HT1080 (cell line): ENCODE measurements at regions not wholly inside any gene's neighbourhood (a gene's known extent, or its start where the extent isn't known, plus 50 kb on each side); places are given as distances from the start of the nearest gene placed in this dataset.
"Not testable (repeated sequence)": the region's sequence is repeated elsewhere in the genome, so short reads cannot be mapped to it uniquely, and the experiment has no call there.

Experiments
- DNase-seq: peaks from one replicate; pipeline ENCODE4 v3.0.0-alpha.2; 2015; ENCODE audit warnings: low read depth

DNA sequence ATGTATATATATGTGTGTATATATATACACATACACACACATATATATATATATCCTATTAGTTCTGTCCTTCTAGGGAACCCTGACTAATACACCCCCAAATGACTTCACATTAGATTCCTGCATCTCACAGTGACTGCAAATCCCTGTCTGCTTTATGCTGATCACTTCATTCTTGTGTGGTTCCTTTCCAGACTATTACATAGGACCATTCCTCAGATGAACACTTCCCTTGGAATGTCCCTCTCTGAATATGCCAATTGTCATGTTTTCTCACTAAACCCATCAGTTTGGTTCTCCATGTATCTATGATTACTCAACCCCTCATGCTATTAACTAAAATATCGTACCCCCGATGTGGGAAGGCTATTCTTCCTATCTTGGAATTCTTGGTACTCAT, 605.2 kb upstream of the NR3C2 start:
- peak; percentile 8 for DNase-seq

DNA sequence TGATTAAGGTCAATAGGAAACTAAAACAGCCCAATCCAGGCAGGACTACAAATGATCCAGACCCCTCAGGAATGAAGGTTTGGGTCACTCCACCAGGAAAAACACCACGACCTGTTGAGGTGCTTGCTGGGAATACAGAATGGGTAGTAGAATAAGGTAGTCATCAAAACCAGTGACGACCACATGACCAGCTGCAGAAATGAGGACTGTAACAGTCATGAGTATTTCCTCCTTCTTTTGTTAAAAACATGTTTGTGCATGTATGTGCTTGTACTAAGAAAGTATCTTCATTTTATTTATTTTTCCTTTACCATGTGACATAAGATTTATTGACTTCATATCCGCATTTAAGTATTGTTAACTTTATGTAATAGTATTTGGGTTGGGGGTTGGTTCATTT, 603.5 kb upstream of the NR3C2 start:
- no peak for DNase-seq

DNA sequence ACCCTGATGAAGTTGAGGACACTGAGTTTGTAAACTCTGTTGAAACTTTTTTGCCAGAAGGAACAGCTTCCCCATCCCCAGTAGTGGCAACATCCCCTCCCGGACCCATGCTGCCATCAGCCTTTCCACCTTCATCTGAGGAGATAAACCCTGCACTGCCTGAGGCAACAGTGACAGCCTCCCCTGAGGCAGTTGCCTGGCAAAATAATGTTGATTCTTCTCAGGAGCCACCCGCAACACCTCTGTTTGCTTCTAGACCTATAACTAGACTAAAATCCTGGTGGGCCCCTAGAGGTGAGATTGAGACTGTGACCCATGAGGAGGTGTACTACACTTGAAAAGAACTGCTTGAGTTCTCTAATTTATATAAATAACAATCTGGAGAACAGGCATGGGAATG, 597.6 kb upstream of the NR3C2 start:
- DNase-seq: not testable (repeated sequence)

DNA sequence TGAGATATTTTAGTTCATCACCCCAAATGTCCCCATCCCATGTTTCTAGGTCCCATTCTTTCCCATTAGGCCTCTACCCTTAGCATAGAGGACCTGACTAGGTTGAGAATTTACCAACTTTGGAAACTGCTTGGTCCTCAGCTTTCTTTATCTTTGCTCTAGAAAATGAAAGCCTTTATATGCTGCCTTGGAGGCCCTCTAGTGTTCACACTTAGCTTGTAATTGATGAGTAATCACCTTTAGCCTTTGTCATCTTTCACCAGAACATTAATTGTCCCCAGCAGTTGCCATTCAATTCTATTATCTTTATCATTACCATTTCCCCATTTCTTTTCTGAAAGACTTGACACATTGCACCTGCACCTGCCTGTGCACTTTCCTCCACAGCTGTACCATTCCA, 589.2 kb upstream of the NR3C2 start:
- peak; percentile 24 for DNase-seq

DNA sequence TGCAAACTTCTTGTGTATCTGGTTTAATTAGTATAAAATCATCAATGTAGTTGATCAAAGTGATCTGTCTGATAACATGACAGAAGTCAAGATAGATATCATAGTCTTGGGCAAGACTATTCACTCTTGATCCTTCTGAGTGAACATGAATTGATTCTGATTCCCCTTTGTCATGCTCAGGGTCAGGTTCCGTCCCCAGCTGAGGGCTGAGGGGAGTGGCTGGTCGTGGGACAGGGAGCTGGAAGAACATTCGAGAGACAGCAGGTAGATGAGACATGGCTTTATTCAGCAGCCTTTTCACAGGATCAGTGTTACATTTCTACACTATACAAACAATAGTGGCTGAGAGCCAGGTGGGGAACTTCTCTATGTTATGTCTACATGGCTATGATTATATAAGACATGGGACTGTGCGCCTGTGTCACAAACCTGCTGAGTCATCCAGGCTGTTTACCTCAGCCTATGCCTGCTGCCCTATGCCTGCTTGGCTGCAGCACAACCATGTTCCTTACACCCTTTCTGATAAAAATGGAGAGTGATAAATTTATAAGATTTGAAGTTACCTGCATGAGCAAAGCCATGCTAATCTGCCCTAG, 586.9 kb upstream of the NR3C2 start:
- peak; percentile 21 for DNase-seq

DNA sequence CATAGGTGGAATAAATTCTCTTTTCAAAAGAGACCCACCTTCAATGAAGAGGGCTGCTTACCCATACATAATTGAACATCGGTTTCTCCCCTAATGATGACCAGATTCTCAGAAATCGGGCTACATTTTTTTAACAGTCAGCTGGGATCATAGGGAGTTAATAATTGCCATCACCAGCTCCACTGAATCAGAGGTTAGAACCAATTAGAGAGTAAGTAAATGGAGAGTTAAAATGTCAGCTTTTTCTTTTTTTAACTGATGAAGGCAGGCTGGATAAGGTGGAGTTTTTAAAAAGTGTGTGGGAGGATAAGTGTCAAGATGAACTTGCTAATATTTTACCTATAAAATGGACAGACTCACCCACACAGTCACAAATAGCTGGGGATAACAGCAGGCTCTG, 584.5 kb upstream of the NR3C2 start:
- no peak for DNase-seq

DNA sequence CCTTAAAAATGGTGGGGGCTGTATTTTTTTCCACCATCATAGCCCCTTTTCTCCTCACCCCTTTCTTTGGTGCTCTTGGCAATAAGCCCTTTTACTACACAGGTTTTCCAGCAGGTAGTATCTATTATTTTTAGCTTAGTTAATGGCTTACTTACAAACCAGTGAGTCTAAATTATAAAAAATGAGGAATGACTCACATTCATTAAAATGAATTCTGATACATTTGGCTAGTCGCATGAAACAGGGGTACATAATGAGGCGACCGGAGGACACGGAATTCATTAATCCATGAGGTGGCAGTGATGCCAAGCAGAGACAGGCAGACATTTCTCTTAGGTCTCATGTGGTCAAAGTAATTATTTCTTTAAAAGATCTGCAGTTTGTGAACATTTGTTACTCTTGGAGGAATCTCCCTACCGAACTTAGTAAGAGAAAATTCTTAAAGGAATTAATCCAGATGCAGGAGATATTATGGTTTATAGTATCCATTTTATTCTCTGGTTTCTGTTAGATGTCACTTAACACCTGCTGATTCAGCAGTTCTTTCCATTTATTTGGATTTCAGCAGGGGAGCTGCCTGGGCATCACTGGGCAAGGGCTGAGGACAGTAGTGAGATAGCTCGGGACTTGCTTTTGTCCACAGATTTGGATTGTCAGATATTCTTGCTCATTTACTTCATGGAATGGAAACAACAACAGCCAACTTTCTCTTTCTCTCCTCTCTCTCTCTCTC, 575.0 kb upstream of the NR3C2 start:
- DNase-seq: no peak

DNA sequence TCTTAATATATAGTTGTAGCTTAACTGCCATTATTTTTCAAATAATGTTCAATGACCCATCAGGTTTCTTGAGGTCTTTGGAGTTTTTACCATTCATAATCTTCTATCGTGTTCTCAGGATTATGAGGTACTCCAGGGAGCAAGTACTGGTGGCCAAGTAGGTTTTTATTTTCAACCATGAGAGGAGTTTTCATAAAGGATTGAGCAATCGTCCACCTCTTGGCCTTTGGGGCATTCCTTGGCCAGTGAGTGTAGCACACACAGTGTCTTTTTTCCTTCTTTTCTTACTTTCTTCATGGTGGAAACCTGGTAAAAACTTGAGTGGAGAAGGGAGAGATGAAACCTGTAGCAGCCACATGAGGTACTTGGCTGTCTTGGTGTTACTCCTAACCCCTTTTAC, 567.0 kb upstream of the NR3C2 start:
- DNase-seq: no peak

DNA sequence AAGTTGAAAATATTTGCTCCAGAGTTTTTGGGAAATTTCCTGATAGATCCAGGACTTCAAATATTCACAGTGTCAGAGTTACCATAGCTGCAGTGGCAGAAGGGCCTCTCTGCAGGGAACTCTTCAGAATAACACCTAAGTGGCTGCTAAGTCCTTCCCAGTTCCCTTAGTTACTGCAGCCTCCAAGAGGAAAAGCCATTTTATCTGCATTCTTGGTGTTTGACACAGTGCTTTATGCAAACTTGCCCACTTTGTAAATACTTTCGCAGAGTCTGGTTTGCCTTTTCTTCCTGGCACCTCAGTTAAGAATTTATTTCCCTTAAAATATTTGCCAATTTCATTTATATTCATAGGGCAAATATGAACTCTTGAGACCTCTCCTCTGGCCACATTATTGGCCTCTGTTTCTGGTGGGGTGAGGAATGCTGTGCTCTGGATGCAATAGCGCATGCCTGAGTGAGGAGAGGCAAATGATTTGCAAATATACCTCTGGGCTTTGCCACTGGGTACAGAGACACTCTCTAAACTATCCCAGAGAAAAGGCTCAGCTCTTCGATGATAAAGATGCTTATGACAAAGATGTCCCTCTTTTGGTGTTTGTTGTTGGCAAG, 566.3 kb upstream of the NR3C2 start:
- DNase-seq: no peak

DNA sequence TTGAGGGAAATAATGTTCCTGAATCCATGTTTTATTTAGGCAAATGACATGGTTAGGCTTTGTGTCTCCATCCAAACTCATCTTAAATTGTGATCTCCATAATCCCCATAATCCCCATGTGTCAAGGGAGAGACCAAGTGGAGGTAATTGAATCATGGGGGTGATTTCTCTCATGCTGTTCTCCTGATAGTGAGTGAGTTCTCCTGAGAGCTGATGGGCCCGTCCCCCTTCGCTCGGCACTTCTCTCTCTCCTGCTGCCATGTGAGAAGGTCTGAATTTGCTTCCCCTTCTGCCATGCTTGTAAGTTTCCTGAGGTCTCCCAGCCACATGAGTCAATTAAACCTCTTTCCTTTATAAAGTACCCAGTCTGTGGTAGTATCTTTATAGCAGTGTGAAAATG, 563.0 kb upstream of the NR3C2 start:
- no peak for DNase-seq

DNA sequence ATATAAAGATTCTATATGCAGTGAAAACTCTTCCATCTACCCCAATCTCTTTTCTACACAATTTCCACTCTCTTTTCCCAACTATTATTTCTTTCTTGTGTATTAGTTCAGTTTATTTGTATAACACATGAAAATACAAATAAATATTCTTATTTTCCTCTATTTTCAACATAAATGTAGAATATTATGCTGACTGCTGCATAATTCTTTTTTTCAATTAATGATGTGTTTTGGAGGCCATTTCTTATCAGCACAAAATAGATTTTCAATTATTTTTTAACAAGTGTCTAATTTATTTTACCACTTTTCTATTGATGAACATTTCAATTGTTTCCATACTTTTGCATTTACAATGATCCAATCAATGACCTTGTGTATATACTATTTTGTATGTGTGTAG, 557.7 kb upstream of the NR3C2 start:
- DNase-seq: no peak

DNA sequence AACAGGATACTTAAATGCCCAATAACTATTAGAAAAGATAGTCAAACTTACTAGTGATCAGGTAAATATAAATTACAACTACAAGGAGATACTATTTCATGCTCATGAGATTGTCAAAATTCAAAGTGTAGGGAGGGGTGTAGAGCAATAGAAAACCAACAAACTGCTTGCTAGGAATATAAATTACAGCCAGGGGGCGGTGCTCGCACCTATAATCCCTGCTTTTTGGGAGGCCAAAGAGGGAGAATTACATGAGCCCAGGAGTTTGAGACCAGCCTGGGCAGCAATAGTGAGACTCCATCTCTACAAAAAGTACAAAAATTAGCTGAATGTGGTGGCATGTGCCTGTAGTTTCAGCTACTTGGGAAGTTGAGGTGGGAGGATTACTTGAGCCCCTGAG, 556.5 kb upstream of the NR3C2 start:
- DNase-seq: peak; percentile 23

DNA sequence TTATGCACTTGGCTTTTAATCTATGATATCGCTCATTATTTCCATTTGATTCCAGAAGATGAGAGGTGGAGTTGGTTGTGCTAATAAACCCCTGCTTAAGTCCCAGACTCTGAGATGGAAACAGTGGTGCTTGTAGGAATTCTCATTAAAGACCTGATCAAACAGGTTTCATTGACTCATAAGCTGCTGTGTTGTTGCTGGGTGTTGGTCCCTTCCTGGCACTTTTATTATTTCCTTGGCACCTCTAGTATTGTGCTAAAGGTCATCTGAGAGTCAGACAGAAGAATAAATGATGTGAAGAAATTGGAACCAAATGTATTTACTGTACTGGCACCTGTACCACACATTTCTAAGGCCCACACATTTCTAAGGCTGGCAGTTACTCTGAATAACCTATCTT, 544.7 kb upstream of the NR3C2 start:
- DNase-seq: no peak

DNA sequence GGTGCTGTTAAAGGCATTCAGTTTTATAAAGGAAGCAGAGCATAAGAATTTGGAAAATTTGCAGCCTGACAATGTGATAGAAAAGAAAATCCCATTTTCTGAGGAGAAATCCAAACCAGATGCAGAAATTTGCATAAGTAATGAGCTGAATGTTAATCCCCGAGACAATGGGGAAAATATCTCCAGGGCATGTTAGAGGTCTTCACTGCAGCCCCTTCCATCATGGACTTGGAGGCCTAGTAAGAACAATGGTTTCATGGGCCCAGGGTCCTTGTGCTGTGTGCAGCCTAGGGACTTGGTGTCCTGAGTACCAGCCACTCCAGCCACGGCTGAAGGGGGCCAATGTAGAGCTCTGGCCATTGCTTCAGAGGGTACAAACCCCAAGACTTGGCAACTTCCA, 542.7 kb upstream of the NR3C2 start:
- no peak for DNase-seq

DNA sequence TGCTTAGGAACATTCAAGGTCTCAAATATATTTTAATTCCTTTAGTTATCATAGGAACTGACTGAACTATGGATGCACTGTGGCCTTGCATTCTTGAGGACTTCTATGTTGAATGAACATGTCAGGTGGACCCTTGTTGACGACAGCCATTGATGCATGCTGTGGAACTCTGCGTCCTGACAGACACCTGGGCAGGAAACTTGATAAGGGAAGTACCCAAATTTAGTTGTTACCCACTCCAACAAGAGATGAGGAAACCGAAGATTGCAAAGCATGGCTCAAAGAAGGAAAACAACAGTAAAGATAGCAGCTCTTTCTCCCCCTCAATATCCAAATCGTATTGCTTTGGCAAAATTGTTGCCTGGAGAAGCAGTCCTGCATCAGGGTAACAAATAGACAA, 540.0 kb upstream of the NR3C2 start:
- no peak for DNase-seq

DNA sequence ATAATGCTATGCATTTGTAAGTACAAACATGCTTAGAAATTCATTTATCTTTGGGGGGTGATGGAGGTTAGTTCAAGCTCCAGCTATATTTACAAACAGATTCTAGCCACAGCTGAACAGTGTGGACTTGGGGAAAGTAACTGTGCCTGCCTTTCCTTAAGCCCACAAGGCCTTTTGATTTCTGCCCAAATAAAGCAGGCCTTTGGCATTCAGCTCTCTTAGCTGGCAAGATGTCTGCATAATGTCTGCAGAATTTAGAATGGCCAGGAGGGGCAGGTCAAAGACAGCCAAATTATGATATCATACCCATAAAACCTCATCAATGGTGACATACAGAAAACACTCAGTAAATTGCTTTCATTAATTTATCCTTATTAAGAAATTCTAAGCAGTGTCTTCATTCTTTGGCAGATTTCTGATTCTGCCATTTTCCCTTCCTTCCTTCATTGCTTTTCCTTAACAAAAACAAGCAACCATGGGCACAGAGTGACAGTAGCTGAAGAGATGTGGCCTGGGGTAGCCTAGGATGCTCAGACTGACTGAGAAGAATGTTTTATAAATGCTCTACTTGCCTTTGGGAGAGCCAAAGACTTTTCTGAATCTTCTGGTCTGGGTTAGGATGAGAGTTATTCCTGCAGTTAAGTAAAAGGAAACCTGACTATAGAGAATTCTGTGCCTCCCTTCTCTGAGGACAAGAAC, 538.7 kb upstream of the NR3C2 start:
- DNase-seq: no peak

DNA sequence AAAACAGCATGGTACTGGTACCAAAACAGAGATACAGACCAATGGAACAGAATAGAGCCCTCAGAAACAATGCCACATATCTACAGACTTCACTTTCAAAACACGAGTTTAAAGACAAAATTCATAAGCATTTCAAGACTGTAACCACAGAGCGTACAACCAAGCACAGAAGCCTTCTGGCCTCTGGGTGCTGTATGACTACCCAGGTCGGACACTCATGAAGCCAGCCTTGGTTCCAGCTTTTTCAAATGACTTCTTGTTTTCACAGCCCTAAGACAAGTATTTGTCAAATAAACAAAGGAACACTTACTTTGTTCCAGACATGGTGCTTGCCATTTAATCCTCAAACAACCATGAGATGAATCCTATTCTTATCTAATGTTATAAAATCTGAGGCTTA, 536.1 kb upstream of the NR3C2 start:
- DNase-seq: no peak

DNA sequence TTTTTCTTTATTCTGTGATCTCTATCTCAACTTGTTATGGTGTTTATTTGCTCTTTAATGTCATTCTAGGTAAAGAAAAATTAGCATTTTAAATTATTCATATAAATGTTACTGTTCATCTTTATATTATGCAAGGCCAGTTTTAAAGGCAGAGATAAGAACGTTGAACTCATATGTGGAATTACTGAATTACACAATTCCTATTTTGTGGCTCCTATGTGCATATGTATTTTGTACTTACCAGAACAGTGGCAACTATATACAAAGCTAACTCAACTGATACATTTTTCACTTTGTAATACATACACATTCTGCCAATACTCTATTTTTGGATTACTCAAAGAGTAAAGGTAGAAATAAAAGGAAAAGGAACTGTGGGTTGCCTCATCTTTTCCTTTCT, 533.2 kb upstream of the NR3C2 start:
- DNase-seq: no peak

DNA sequence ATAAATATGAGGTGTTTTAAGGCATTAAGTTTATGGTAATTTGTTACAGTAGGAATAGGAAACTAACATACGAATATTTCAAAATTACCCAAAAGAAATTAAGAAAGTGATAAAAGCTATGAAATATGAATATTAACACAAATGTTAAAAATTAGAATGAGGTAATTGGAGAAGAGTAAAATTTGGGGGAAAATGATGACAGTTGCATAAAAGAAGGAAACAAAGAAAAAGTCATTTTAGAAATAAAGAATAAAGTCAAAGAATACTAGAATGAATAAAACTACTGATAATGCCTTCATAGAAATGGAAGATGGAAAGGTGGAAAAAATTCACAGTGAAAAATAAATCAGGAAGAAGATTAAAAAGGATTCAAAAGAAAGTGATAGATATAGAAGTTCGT, 522.9 kb upstream of the NR3C2 start:
- DNase-seq: no peak

DNA sequence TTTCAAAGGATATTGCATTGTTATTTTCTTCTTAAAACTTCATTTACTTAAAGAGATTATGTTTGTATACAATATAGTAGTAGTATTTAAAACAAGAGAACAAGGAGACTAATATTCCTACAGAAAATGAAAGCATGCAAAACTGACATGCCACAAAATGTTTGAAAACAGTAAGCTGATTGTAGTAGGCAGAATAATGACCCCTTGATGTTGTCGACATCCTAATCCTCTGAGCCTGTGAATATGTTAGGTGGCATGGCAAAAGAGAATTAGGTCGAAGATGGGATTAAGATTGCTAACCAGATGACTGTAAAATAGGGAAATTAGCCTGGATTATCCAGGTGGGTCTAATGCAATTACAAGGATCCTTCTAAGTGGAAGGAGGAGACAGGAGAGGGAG, 522.2 kb upstream of the NR3C2 start:
- no peak for DNase-seq

DNA sequence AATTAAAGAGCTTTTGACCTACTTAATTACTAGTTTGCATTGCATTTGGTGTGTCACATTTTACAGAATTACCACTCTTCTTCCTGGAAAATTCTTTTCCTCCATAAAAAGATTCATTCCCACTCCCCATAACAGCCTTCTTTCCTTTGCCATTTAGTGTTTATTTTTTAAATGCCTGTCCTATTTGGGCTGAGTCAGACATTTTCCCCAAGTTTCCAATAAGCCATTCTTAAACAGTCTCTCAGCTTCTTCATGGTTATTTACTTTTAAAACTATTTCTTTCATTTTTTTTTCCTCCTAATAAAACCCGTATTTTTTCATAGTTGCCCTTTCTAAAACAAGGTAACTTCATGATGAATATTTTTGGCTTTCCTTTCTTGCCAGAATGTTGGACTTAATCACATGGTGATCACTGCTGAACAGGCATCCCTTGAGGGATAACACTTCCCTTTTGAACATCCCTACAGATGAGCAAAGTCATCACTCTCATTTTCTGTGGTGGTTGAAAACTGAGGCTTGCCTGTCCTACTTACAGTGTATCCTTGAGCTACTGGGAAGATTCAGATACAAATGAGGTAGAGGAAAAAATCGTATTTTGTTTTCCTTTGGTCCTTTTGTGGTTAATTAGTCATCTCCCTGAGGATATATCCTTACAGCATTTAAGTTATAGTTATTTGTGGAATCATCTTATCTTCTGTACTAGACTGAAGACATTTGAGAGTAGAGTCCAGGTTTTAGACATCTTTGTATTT, 520.5 kb upstream of the NR3C2 start:
- peak; percentile 80 for DNase-seq

DNA sequence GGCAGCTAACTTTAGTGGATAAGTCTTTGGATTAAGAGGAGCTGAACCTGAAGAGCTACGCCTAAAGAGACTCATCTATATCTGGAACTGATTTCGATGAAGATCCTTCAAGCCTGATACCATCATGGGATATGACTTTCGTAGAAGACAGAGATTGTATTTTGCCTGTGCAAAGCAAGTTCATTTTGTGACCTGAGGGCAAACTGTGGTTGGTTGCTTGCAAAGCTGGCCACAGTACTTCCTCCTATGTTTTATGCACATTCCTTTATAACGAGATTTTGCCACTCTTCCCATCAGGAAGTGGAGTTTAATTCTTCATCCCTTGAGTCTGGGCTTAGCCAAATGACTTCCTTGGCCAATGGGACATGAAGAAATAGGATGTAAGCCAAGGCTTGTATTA, 519.3 kb upstream of the NR3C2 start:
- no peak for DNase-seq
